ENCODE measurements at regions not wholly inside any gene's neighbourhood (a gene's known extent, or its start where the extent isn't known, plus 50 kb on each side); places are given as distances from the start of the nearest gene placed in this dataset.
A peak's percentile ranks its signal among the peaks of the same experiment; 100 is the strongest.

DNA sequence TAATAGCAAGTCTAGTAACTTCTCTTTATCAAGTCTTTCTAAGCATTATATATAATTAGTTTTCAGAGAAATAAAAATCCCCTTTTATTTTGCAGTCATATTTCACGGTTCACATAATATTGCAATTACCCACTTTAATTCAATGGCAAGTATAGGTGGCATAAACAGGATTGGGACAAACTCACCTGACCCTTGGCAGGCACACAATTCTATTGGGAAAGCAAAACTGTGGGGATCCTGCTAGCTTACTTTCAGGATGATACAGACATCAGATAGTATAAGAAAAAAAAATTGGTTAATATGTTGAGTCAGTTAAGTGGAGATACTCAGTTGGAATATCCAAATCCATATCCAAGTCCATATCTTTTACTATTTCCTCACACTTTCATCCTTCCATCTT, 294.8 kb downstream of the SNX13 start:
- Histone ChIP-seq H3K27ac (no peak overlapping the region), H3K4me1 (no peaks in the 10 kb centered on the region), H3K36me3 (no peaks in the 10 kb centered on the region), H3K9me3 (no peaks in the 10 kb centered on the region), H3K4me3 (no peak overlapping the region), H3K27me3 (no peaks in the 10 kb centered on the region)
- TF ChIP-seq, protein P1, sequence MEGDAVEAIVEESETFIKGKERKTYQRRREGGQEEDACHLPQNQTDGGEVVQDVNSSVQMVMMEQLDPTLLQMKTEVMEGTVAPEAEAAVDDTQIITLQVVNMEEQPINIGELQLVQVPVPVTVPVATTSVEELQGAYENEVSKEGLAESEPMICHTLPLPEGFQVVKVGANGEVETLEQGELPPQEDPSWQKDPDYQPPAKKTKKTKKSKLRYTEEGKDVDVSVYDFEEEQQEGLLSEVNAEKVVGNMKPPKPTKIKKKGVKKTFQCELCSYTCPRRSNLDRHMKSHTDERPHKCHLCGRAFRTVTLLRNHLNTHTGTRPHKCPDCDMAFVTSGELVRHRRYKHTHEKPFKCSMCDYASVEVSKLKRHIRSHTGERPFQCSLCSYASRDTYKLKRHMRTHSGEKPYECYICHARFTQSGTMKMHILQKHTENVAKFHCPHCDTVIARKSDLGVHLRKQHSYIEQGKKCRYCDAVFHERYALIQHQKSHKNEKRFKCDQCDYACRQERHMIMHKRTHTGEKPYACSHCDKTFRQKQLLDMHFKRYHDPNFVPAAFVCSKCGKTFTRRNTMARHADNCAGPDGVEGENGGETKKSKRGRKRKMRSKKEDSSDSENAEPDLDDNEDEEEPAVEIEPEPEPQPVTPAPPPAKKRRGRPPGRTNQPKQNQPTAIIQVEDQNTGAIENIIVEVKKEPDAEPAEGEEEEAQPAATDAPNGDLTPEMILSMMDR (IDR thresholded peaks at IDR 0.05) = no peak
- no peak for TF ChIP-seq POLR2A (IDR thresholded peaks at IDR 0.05)
- DNase-seq = no peak
- intact Hi-C loops (cut with DNase I; ENCODE audit: low total_unique reads) = no loop called here

DNA sequence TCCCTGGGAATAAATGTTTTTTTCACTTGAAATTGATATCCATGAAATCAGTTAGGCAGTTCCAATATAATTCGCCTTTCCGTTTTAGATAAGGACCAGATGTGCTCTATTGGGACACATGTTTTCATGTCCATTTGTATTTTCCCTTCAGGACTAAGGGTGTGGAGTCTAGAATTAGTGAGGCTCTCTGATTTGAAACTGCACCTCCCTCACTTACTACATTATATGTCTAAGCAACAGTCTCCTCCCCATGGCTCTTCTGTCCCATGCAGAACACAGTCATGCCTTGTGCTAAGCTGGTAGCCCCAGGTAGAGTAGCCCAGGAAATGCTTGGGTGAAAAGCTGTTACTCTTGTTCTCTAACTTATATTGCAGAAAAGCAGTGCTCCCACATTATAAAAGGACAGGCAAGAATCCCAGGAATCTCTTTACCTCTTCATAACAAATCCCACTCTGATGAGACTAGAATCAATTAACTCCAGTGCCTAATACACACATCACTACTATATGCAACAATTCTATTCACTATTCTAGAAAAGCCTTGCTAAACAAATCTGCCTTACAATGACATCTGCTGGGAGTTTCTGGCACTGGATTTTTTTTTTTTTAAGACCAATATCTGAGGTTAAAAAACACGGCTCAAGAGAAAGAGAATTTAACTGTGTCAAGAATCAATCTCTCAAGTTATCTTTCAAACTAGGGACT, 293.9 kb downstream of the SNX13 start:
- Histone ChIP-seq H3K27me3 (no peaks in the 10 kb centered on the region), H3K36me3 (no peaks in the 10 kb centered on the region), H3K4me1 (no peaks in the 10 kb centered on the region), H3K4me3 (no peak overlapping the region), H3K9me3 (no peaks in the 10 kb centered on the region), H3K27ac (no peak overlapping the region)
- DNase-seq = no peak
- intact Hi-C loops (cut with DNase I; ENCODE audit: low total_unique reads) = no loop called here
- TF ChIP-seq, protein P1 (IDR thresholded peaks at IDR 0.05) = peak; percentile 19 to 38 (median 28)
- TF ChIP-seq POLR2A (IDR thresholded peaks at IDR 0.05) = no peak

GRCh38 chr7:17651341-17651740, 289.0 kb downstream of the SNX13 start:
- H3K4me3 ChIP-seq = no peak overlapping the region
- no peaks in the 10 kb centered on the region for H3K4me1 ChIP-seq
- no peaks in the 10 kb centered on the region for H3K9me3 ChIP-seq
- H3K27ac ChIP-seq = peak overlapping the region; percentile 29 to 56
- TF ChIP-seq POLR2A (IDR thresholded peaks at IDR 0.05) = no peak
- TF ChIP-seq, protein P1 (IDR thresholded peaks at IDR 0.05) = no peak
- H3K27me3 ChIP-seq = no peaks in the 10 kb centered on the region
- intact Hi-C loops (cut with DNase I; ENCODE audit: low total_unique reads) = no loop called here
- H3K36me3 ChIP-seq = no peaks in the 10 kb centered on the region
- no peak for DNase-seq

DNA sequence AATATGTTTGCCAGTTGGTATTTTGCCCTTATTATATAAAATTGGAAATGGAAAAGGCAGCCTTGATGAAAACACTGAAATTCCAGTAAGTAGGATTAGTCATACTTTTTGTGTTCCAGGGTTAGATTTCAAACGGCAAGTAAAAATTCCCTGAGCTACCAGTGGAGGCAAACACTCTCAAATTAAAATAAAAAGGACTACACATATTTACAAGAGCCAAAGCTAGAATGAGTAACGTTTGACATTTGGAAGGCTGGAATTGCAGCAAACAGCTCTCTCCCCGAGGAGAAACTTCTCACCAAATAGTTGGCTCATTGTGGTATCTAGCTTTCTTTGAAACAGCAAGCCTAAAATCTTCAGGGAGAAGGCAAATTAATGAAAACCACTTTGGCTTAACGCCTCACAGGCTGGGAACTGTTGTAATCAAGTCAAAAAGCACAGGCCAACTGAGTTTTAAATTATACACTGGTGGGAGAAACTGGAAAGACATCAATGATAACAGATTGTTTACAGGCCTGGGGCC, 288.4 kb downstream of the SNX13 start:
- Histone ChIP-seq H3K9me3 (no peaks in the 10 kb centered on the region), H3K27ac (peak overlapping the region; percentile 29 to 56), H3K4me1 (no peaks in the 10 kb centered on the region), H3K36me3 (no peaks in the 10 kb centered on the region), H3K4me3 (no peak overlapping the region), H3K27me3 (no peaks in the 10 kb centered on the region)
- DNase-seq = peak; percentile 22 to 24
- intact Hi-C loops (cut with DNase I; ENCODE audit: low total_unique reads) = no loop called here
- TF ChIP-seq POLR2A (IDR thresholded peaks at IDR 0.05) = no peak
- TF ChIP-seq, protein P1 (IDR thresholded peaks at IDR 0.05) = peak in 3 of 4 experiments; percentile 15 to 36 (median 18)

- no peaks in the 10 kb centered on the region for H3K4me1 ChIP-seq
- intact Hi-C loops (cut with DNase I; ENCODE audit: low total_unique reads) = no loop called here
Observed at GRCh38 chr7:17654940-17655339, 285.4 kb downstream of the SNX13 start.

More at GRCh38 chr7:17654940-17655339, 285.4 kb downstream of the SNX13 start:
- Histone ChIP-seq H3K36me3 (no peaks in the 10 kb centered on the region), H3K4me3 (no peak overlapping the region), H3K27ac (no peak overlapping the region), H3K9me3 (no peaks in the 10 kb centered on the region), H3K27me3 (no peaks in the 10 kb centered on the region)
- DNase-seq = no peak
- TF ChIP-seq, protein P1 (IDR thresholded peaks at IDR 0.05) = no peak
- TF ChIP-seq POLR2A (IDR thresholded peaks at IDR 0.05) = no peak
